OCI-LY1 (cell line): ENCODE measurements at regions not wholly inside any gene's neighbourhood (a gene's known extent, or its start where the extent isn't known, plus 50 kb on each side); places are given as distances from the start of the nearest gene placed in this dataset.

ENCODE experiments used
- CTCF ChIP-seq: fragments of 200-600 bp; sonication (generic), shearing (Covaris generic); IDR thresholded peaks from 2 replicates; pipeline ENCODE4 v1.5.1; 2017; ENCODE audit warnings: mild to moderate bottlenecking, antibody characterized with exemption, low read length, moderate library complexity, mixed read lengths
- EZH2 ChIP-seq: fragments of 200-600 bp; sonication (generic), shearing (Covaris generic); IDR thresholded peaks from 2 replicates; pipeline ENCODE4 v1.8.0; 2017; ENCODE audit warnings: borderline replicate concordance, mixed run types, mild to moderate bottlenecking, antibody characterized with exemption, low read length, moderate library complexity, mixed read lengths

- TF ChIP-seq CTCF, result no peak
- TF ChIP-seq EZH2, result no peak
These were observed 223.8 kb downstream of the VRK1 start for GRCh38 chr14:97021001-97021400.
